Coronary artery (tissue), 2 donors: ENCODE measurements at regions not wholly inside any gene's neighbourhood (a gene's known extent, or its start where the extent isn't known, plus 50 kb on each side); places are given as distances from the start of the nearest gene placed in this dataset.
"Not testable (repeated sequence)": the region's sequence is repeated elsewhere in the genome, so short reads cannot be mapped to it uniquely, and the experiment has no call there.

Experiments
- DNase-seq: peaks from one replicate; pipeline ENCODE4 v3.0.0-alpha.2; 2017; ENCODE audit warnings: low spot score
- H3K27ac ChIP-seq, 2 donors: fragments of 200-600 bp; sonication (generic); one replicate each; pipeline ENCODE4 v1.5.1; 2016 to 2019
- H3K4me3 ChIP-seq: fragments of 200-600 bp; sonication (generic); 2 replicates; pipeline ENCODE4 v1.5.1; 2016; ENCODE audit warnings: mild to moderate bottlenecking, moderate library complexity
- TF ChIP-seq, protein P1 (sequence below): fragments of 200-600 bp; sonication (generic); IDR thresholded peaks from one replicate; pipeline ENCODE4 v1.5.1; 2019; ENCODE audit warnings: antibody characterized with exemption

DNA sequence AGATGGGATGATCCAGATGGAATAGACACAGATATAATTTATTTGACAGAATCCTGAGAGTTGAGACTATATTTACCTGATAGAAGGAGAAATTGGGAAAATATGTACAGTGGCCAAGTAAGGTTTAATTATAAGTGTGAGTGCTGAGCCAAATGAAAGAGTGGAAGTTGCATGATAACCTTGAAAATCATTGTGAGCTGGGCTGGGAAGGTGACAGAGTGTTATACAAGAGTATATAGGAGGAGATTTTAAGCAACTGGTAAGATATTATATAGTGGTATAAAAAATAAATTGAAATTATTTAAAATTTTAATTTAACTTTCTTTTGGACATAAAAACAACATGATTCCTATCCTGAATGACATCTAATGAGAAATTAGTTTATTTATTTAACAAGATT, 340.8 kb downstream of the NUP35 start:
- TF ChIP-seq, protein P1, sequence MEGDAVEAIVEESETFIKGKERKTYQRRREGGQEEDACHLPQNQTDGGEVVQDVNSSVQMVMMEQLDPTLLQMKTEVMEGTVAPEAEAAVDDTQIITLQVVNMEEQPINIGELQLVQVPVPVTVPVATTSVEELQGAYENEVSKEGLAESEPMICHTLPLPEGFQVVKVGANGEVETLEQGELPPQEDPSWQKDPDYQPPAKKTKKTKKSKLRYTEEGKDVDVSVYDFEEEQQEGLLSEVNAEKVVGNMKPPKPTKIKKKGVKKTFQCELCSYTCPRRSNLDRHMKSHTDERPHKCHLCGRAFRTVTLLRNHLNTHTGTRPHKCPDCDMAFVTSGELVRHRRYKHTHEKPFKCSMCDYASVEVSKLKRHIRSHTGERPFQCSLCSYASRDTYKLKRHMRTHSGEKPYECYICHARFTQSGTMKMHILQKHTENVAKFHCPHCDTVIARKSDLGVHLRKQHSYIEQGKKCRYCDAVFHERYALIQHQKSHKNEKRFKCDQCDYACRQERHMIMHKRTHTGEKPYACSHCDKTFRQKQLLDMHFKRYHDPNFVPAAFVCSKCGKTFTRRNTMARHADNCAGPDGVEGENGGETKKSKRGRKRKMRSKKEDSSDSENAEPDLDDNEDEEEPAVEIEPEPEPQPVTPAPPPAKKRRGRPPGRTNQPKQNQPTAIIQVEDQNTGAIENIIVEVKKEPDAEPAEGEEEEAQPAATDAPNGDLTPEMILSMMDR: no peak
- no peak overlapping the region for H3K27ac ChIP-seq
- DNase-seq: no peak
- H3K4me3 ChIP-seq: no peak overlapping the region

DNA sequence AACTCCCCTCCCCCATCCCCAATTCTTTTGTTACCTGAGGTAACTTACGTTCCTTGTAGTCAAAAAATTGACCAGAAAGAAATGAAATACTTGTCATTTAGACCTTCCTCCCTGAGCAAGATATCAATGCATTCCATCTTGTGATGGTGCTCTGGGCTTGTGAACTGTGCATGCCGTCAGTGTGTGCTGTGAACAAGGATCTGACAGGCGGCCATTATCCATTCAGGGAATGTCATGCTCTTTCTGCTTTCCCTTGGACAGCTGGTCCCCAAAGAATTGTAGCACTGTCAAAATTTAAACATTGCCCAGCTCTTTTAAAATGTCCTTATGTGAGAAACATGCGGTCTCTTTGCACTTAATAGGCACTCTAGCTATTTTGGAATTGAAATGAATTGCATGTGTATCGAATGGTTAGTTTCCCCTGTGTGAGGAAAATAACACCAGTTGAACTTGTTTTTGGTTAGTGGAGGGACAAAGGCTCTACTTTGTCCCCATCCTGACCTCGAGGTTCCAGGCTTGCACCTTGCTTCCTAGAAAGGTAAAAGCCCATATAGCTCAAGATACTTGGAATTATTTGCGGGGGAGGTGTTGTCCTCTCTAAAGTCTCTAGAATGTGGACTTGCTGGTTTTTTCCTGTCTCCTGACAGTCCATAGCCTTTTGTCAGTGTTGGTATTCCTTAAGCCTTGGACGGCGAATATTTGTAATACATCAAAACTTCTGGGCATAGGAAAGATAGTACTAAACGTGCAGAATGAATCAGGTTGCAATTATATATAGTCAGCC, 350.9 kb downstream of the NUP35 start:
- TF ChIP-seq, protein P1: no peak
- Histone ChIP-seq H3K4me3 (no peak overlapping the region), H3K27ac (no peak overlapping the region)
- DNase-seq: no peak

DNA sequence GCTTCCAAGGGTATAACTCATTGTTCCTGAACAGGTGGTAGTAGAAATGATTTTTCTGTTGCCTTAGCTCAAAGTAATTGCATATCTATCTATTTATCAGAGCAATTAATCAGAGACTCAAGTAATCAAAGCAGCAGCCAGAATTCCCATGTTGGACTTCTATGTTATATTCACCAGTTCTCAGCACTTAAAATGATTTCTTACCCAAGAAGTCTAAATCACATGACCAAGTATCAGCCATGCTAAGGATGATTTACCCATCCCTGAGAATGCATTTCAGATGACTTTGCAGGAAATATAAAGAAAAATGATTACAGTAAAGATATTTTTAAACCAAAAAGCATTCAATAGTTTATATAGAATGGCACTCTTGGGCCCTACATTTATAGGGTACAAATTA, 352.2 kb downstream of the NUP35 start:
- TF ChIP-seq, protein P1: no peak
- DNase-seq: no peak
- Histone ChIP-seq H3K4me3 (no peak overlapping the region), H3K27ac (no peak overlapping the region)

DNA sequence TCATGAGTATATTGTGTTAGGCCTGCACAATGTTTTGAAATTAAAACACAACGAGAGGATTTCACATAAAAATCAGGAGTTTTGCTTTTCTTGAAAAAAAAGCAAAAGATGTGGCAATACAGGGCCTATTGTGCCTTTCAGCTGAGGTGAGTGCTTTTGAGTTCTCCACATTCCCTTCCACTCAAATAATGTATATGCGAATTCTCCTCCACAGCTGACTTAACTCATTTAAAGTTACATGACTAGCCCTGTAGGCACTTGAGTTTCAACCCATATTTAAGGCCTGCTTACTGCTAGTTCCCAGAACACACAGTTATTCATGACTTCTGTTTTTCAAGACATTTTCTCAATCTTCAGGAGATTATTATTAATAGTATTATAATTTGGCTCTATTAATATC, 353.1 kb downstream of the NUP35 start:
- H3K27ac ChIP-seq: no peak overlapping the region
- DNase-seq: no peak
- no peak overlapping the region for H3K4me3 ChIP-seq
- TF ChIP-seq, protein P1: no peak

DNA sequence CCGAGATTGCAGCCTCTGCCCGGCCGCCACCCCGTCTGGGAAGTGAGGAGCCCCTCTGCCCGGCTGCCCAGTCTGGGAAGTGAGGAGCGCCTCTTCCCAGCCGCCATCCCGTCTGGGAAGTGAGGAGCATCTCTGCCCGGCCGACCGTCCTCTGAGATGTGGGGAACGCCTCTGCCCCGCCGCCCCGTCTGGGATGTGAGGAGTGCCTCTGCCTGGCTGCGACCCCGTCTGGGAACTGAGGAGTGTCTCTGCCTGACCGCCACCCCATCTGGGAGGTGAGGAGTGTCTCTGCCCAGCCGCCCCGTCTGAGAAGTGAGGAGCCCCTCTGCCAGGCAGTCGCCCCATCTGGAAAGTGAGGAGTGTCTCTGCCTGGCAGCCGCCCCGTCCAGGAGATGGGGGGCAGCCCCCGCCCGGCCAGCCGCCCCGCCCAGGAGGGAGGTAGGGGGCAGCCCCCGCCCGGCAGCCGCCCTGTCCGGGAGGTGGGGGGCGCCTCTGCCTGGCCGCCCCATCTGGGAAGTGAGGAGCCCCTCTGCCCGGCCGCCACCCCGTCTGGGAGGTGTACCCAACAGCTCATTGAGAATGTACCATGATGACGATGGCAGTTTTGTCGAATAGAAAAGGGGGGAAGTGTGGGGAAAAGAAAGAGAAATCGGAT, 354.8 kb downstream of the NUP35 start:
- H3K27ac ChIP-seq, DNase-seq, H3K4me3 ChIP-seq: not testable (repeated sequence)

DNA sequence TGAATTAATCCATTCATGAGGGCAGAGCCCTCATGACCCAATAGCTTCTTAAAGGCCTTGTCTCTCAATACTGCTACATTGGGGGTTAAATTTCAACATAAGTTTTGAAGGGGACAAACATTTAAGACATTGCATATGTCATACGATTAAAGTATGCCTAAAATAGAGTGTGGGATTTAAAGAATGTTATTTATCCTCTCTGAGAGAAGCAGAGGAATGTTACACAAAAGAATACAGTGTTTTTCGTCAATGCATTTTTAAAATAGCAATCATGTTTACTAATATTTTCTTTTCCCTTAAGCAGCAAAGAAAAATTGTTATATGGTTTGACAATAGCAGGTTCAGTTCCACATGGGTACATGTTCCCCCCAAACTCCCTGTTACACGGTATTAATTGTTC, 363.1 kb downstream of the NUP35 start:
- no peak overlapping the region for H3K27ac ChIP-seq
- H3K4me3 ChIP-seq: no peak overlapping the region
- TF ChIP-seq, protein P1: no peak
- DNase-seq: no peak

DNA sequence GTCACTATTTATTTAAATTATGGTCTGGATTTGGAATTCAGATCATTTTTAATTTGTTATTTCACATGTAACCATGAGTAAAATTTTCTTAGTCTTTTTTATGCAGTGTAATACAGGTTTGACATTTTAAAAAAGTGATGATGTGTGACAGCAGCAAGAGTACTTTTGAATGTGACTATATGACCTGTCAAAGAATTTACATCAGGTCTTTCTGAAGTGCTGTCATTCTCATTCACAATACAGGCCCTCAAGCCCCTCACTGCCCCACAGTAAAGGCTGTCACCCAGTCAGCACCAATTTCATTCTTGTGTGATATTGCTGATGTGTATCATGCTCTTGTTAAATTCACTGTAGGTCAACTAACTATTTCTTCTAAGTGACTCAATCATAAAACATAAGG, 364.2 kb downstream of the NUP35 start:
- Histone ChIP-seq H3K27ac (no peak overlapping the region), H3K4me3 (no peak overlapping the region)
- TF ChIP-seq, protein P1: no peak
- no peak for DNase-seq
